IPS-18c (cell line): ENCODE measurements at regions not wholly inside any gene's neighbourhood (a gene's known extent, or its start where the extent isn't known, plus 50 kb on each side); places are given as distances from the start of the nearest gene placed in this dataset.

Experiments used
- H3K4me3 ChIP-seq: 2 replicates; pipeline ENCODE4 v1.7.0; 2013; ENCODE audit warnings: low read depth, mild to moderate bottlenecking, low read length, moderate library complexity; ENCODE audit not compliant: insufficient read depth
- H3K9me3 ChIP-seq: one replicate; pipeline ENCODE4 v1.6.1; 2013; ENCODE audit warnings: mild to moderate bottlenecking, low read length, moderate library complexity; ENCODE audit not compliant: control insufficient read depth, insufficient read depth

DNA sequence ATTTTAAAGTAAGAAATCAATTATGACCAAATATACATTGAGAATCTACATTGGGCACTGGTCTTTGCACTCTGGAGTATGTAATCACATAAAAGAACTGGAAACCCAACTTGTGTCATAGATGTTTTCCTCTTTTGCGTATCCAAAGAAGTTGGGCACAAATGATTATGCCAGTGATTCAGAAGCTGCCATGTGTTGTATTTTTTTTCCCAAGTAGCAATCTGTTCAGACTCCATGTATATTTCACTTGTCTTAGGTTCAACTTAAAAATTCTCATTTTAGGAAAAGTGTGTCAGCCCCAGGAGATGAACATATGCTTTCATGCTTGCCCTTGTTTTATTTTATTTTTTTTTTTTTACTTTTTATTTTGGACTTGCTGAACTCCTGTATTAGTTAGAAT, 441.5 kb downstream of the PDZRN4 start:
- H3K9me3 ChIP-seq, result peaks cover 2% of the 10 kb centered on the region
- no peak overlapping the region for H3K4me3 ChIP-seq

- no peaks in the 10 kb centered on the region for H3K9me3 ChIP-seq
These were observed 439.4 kb downstream of the PDZRN4 start for GRCh38 chr12:41627476-41627875.

GRCh38 chr12:41624571-41624970, 436.5 kb downstream of the PDZRN4 start:
- Histone ChIP-seq H3K9me3 (no peaks in the 10 kb centered on the region), H3K4me3 (no peak overlapping the region)

More at GRCh38 chr12:41627476-41627875, 439.4 kb downstream of the PDZRN4 start:
- no peak overlapping the region for H3K4me3 ChIP-seq
